Stimulated activated CD4-positive, alpha-beta T cell treated with anti-CD3 and anti-CD28 coated beads, Interleukin-4, amount 100 ng/mL, for 1 hour (primary cell): ENCODE measurements at regions not wholly inside any gene's neighbourhood (a gene's known extent, or its start where the extent isn't known, plus 50 kb on each side); places are given as distances from the start of the nearest gene placed in this dataset.

Source experiments
- DNase-seq: peaks from one replicate; pipeline ENCODE4 v3.0.0-alpha.2; 2020

- DNase-seq: no peak
Measured at GRCh38 chr21:28749536-28749935, 243.1 kb downstream of the LTN1 start.

DNA sequence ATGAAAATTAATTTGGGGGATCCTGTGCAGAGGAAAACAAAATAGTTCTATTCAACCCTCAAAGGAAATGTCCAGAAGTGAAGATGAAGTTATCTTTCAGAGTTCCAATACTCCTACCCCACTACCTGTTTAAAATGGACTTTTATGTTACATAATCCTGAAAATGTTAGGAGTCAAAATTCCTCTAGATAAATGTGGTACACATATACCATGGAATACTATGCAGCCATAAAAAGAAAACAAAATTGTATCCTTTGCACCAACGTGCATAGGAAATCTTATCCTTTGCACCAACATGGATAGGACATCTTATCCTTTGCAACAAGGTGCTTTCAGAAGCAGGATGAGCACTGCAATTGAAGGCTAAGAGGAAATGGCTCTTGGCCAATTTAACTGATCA lies 245.2 kb downstream of the LTN1 start:
- no peak for DNase-seq

DNA sequence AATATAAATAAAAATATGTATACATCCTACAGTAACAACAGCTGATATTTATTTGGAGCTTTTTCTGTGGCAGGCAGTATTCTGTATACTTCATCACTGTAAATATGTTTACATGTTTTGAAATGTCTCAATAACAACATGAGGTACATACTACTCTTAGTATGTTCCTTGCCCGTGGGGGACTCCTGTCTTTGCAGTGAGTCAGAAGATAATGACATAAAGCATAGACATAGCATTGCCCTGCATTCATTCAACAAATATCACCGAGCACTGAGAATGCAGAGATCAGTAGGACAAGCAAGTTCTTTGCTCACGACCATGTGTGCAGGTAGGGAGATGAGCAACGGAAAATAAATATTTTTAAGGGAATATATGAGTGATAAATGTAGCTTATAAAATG lies 246.5 kb downstream of the LTN1 start:
- no peak for DNase-seq

DNA sequence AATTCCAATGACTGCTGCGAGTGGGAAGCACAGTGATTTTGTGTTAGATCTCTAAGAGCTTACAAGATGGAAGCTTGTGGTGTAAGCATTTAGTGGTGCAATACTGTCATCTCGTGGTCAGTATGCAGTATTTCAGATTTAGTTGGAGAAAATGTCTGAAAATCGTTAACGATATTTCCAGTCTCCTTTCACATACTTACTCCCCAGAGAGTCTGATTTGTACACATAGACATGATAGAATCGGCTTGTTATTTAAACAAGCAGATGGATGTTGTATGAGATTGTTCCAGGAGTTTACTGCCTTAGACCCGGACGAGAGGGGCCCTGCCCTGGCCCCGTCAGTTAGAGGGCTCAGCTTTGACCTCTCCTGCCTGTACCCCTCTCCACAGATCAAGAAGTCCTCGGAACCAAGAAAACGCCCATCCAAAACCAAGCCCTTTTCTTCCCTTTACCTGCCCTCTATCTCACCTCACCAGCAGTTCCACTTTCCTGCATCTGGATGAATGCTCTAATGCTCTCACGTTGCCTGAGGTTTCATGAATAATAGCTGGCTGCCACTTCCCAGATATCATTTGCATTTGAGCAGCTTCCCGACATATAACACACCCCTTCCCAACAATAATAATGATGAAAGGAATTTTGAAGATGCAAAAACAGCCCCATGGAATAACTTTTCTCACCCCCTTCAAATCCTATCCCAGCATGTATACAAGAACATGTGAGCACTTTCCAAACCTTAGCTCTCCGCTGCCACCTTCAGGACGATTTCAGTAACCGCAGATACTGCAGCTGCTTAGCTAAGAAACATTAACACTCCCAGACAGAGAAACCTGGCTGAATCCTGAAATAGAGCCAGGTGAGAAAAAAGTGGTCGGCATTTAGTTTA lies 247.3 kb downstream of the LTN1 start:
- peak; percentile 63 for DNase-seq

- no peak for DNase-seq
Measured at GRCh38 chr21:28743723-28744122, 249.0 kb downstream of the LTN1 start.

- DNase-seq: no peak
Measured at GRCh38 chr21:28742527-28742926, 250.2 kb downstream of the LTN1 start.

- no peak for DNase-seq
Measured at GRCh38 chr21:28740125-28740524, 252.6 kb downstream of the LTN1 start.

DNA sequence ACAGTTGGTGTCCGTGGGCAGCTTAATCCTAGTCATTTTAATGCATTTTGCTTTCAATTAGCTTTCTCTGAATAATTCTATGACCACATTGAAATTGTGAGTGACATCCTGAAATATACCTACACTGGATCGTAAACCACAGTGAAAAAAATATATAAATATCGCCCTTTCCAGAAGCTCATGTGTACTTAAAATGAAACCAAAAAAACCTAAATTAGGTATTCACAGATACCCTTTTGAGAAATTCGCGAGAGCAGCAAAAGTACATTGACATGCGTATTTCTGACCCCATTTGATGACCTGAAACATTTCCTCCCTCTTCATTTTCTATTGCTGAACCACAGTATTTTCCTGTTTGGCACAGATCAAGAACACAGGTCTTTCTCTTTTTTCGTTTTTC lies 253.8 kb downstream of the LTN1 start:
- DNase-seq: no peak

DNA sequence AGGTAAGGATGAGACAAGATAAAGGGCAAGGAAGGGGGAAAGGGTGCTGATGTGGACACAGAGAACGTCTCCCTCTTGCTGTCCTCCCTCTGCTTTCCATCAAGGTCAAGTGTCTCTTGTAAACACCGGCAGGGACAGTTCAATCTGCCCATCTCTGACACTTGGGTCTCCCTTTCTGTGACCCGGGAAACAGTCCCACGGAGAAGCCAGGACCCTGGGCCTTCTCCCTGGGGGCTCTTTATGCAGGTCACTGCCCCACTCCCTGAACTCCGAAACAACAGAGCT lies 254.3 kb downstream of the LTN1 start:
- no peak for DNase-seq

DNA sequence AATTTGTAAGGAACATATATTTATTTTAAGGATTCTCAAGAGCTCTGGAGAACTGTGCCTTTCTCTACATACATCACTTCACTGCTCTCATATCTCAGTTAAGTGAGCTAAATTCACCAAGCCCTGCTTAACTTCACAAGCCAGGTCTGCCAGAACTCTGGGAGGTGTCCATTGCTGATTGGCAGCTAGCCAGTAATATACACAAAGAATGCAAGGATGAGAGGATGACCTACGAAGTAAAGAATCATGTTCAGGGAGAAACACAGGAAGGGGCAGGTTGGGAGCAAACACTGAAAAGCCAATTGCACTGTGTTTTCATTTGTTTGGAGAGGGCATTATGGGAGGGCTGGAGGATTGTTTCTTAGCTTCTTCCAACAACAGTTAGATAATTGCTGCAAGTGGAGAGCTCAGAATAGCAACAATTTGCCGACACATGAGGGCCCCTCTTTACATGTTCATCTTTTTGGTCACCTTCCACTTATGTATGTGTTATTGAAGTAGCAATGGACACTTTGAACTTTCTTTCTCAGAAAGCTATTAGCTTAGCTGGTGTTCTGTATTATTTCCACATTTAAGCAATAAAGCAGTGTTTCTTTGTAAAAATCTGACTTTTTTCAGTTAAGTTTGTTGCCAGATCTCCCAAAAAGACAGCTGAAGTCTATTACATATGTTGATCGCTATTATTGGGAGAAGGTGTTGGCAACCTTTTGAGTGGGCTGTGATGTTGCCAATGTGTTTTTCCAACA lies 254.8 kb downstream of the LTN1 start:
- DNase-seq: no peak

DNA sequence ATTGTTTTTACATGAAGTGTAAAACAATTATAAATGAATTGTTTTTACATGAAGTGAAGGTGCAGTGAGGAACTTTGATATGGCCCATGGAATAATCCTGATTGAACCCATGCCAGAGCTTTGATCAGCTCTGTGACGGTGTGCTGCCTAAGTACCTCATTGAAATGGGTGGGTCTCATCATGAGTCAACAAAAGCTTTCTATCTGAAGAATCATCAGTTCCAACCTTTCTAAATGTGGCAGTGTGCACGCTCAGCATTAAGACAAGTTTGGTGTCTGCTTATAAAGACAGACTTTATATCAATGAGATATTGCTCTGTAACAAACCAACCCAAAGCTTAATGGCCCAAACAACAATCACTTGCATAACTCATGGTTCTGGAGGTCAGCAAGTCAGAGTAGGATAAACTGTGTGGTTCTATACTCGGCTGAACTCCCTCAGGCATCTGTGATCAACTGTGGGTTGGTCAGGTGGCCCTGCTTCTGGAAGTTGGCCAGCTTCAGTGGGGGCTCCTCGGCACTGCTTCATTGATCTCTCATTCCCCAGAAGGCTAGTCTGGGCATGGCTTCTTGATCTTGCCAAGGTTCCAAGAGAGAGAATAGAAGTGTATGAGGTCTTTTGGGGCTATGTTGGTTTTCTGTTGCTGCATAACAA lies 258.0 kb downstream of the LTN1 start:
- no peak for DNase-seq

DNA sequence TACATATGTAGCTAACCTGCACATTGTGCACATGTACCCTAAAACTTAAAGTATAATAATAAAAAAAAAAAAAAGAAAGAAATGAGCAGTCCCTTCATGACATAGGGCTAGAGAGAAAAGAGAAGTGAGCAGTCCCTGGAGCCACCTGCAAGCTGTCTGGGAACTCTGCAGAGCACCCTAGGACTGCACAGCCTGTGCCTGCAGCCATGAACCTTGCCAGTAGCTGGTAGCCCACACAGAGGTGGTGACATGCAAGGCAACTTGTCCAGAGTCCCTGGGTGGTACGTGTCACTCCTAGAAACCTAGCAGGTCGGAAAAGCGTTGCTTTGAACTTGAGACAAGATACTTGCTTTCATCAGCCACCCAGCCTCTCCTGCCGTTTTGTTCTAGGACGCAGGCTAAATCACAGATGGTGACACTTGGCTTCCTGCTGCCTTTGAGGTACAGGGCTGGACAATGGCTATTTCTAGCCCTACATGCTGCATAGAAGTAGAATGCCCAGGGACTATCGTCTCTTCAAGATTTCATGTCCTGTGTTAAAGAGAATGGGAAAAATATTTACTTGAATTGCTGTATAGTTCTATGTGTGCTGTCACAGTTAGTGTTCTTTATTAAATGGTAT lies 260.9 kb downstream of the LTN1 start:
- DNase-seq: no peak

DNA sequence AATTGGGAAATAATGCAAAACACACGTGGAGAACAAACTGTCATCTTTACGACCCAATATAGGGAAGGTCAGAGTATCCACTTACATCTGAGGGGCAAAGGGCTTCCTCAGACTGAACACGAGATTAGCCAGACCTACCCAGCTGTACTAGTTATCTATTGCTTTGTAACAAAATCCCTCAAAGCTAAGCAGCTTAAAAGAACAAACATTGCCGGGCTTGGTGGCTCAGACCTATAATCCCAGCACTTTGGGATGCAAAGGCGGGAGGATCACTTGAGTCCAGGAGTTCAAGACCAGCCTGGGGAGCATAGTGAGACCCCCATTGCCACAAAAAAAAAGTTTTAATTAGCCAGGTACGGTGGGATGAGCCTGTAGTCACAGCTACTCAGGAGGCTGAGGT lies 262.8 kb downstream of the LTN1 start:
- DNase-seq: no peak

DNA sequence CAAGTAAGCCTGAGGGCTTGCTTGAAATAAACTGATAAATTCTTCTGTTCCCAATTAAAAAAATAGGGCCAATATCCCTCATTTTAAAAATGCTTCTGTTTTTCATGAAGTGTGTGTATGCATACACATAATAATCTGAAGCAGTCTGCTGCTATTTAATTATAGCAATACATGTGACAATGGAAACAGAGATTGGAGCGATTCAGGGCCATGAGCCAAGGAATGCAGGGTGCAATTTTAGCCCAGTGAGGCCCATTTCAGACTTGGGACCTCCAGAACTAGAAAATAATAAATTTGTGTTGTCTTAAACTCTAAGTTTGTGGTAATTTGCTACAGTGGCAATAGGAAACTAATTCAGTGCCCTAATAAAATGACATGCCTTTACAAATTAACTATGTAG lies 264.9 kb downstream of the LTN1 start:
- DNase-seq: no peak

DNA sequence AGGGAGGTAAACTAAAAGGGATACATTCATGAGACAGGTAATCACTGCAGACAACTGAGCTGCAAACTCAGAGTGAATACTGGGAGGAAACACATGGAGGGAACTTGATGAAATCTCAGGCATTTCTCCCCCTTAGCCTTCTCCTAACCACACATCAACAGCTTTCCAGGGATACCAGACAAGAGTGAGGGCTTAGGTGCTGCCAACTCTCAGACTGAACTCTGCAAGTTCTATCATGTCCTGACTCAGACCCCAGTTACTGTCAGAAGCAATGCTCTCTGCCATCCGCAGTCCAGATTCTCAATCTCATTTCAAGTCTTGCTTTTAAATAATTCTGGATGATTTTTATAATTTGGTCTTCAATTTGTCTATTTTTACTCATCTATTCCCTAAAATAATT lies 267.3 kb downstream of the LTN1 start:
- no peak for DNase-seq

GRCh38 chr21:28723646-28724045 lies 269.0 kb downstream of the LTN1 start:
- DNase-seq: no peak

DNA sequence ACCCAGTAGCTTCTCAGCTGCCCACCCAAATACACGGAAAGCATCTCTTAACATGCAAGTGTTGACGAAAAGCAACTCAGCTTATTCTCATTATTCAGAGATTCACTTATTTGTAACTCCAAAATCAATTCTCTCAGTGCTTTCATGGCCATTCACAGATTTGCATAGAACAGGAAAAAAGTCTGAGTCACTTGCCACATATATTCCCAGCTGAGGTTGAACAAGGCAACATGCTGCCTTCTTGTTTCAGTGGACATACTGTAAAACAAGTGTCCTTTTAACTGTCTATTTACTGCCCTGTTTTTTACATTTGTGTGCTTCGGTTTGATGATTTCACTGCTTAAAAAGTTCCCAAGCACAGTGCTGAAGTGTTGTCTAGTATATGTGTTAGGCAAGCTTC lies 273.0 kb downstream of the LTN1 start:
- DNase-seq: no peak

- no peak for DNase-seq
Measured at GRCh38 chr21:28714777-28715464, 277.8 kb downstream of the LTN1 start.

- DNase-seq: no peak
Measured at GRCh38 chr21:28712411-28712810, 280.3 kb downstream of the LTN1 start.

DNA sequence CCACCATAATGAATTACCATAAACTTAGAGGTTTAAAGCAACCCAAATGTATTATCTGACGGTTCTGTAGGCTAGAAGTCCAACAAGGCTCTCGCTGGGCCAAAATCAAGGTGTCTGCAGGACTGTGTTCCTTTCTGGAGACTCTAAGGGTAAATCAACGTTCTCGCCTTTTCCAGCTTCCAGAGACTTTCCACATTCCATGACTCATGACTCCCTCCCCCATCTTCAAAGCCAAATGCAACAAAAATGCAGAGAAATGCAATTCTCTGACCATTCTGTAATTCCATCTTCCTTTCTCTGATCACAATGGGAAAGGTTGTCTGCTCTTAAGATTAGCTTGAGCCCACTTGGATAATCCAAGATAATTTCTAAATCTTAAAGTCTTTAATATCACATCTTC lies 287.1 kb downstream of the LTN1 start:
- DNase-seq: no peak

DNA sequence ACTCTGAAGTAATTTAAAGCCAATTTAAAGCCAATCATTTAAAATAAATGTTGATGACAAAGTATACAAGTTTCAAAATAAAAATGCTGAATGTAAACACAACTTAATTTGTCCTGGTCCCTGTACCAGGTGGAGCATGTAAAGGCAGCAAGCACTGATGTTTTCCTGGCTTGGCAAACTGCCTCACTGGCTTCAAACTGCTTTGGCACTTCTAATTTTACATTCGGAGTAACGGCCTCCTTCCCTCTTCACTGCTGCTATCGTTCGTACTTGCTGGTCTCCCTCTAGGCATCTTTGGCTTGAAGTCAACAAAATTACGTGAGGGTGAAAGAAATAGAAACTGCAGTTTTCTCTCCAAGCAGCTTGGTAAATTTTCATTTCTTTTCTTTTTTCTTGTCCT lies 287.9 kb downstream of the LTN1 start:
- no peak for DNase-seq

DNA sequence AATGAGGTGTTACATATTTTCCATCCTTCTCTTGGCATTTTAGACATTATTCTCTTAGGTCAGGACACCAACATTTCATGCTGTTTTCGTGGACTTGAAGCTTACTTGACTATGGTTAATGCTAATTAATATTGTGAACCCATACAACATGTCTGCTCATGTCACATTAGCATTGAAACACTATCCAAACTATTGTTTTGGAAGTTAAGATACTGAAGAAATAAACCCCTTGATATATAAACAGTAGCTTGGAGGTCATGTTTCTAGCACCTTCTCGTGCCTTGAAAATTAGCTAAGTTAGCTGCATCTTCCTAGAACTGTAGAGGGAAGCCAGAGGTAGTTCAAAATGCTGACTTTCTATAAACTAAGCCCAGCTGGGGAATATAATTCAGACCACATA lies 288.8 kb downstream of the LTN1 start:
- DNase-seq: no peak
